Esophagus squamous epithelium (tissue), 4 donors: ENCODE measurements at regions not wholly inside any gene's neighbourhood (a gene's known extent, or its start where the extent isn't known, plus 50 kb on each side); places are given as distances from the start of the nearest gene placed in this dataset.

Source experiments
- POLR2A ChIP-seq, 4 donors: fragments of 450-650 bp; IDR thresholded peaks; one replicate each; pipeline ENCODE4 v1.6.1; 2017; ENCODE audit warnings: antibody characterized with exemption in 4 of 4, mild to moderate bottlenecking in 4 of 4, moderate library complexity in 3 of 4
- TF ChIP-seq, protein P1 (sequence below), 6 experiments: fragments of 450-650 bp in 4 of 6; fragments of 200-600 bp in 2 of 6; sonication (generic) in 2 of 6; IDR thresholded peaks; one replicate each; pipeline ENCODE4 v1.5.1; 2016 to 2019; ENCODE audit warnings: antibody characterized with exemption in 6 of 6, mild to moderate bottlenecking in 4 of 6, moderate library complexity in 4 of 6

- TF ChIP-seq, protein P1, sequence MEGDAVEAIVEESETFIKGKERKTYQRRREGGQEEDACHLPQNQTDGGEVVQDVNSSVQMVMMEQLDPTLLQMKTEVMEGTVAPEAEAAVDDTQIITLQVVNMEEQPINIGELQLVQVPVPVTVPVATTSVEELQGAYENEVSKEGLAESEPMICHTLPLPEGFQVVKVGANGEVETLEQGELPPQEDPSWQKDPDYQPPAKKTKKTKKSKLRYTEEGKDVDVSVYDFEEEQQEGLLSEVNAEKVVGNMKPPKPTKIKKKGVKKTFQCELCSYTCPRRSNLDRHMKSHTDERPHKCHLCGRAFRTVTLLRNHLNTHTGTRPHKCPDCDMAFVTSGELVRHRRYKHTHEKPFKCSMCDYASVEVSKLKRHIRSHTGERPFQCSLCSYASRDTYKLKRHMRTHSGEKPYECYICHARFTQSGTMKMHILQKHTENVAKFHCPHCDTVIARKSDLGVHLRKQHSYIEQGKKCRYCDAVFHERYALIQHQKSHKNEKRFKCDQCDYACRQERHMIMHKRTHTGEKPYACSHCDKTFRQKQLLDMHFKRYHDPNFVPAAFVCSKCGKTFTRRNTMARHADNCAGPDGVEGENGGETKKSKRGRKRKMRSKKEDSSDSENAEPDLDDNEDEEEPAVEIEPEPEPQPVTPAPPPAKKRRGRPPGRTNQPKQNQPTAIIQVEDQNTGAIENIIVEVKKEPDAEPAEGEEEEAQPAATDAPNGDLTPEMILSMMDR (IDR thresholded peaks at IDR 0.05): no peak
- no peak for TF ChIP-seq POLR2A (IDR thresholded peaks at IDR 0.05)
Observed at GRCh38 chr2:105610576-105611332, 134.0 kb upstream of the NCK2 start.
